ENCODE measurements at regions not wholly inside any gene's neighbourhood (a gene's known extent, or its start where the extent isn't known, plus 50 kb on each side); places are given as distances from the start of the nearest gene placed in this dataset.

- no peak for ATAC-seq
- intact Hi-C loops (cut with DNase I), result no loop called here
- no peak for DNase-seq (ENCODE audit: missing footprints)
Observed at GRCh38 chr6:63371104-63371715, 51.4 kb upstream of the LGSN start.

- DNase-seq (ENCODE audit: missing footprints) (no peak), ATAC-seq (no peak)
- intact Hi-C loops (cut with DNase I), result no loop called here
Observed at GRCh38 chr6:63372951-63373533, 53.3 kb upstream of the LGSN start.

GRCh38 chr6:63389191-63389844 lies 69.5 kb upstream of the LGSN start:
- no peak for DNase-seq (ENCODE audit: missing footprints)
- ATAC-seq, result no peak
- intact Hi-C loops (cut with DNase I), result no loop called here

DNA sequence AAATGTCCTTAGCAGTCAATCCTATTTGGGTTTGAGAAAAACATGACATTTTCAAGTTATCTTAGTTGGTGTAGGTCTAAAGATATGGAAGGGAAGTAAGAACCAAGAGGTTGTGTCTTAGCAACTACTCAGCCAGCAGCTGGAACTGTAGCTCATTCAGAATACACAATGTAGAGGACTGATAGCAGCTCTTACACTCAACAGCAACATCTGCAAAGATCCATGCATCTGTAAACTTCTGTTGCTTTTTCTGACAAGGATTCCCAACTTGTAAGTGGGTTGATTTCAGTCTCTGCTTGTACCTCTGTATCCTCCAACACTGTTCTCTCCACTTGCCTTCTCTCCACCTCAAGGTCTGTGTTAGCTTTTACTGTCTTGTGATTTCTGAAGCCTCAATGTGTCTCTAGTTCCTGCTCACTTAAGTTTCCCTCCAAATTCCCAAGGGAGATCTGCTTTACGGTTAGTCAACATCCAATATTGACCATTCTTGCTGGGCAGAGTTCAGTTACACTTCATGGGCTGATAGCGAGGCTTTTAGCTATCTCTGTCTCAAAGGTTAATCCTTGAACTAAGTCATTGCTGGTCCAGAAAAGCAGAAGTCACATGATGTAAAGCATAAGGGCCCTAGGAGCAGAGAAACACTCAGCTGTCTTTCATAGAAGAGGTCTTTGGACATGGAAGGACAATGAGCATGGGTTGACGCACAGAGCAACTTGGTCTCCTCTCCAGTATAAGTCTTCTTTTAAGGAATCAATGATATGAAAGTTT lies 71.6 kb upstream of the LGSN start:
- DNase-seq (ENCODE audit: missing footprints), result no peak
- no peak for ATAC-seq
- intact Hi-C loops (cut with DNase I), result no loop called here

GRCh38 chr6:63392092-63392724 lies 72.4 kb upstream of the LGSN start:
- intact Hi-C loops (cut with DNase I), result no loop called here
- ATAC-seq, result no peak
- DNase-seq (ENCODE audit: missing footprints), result no peak

DNA sequence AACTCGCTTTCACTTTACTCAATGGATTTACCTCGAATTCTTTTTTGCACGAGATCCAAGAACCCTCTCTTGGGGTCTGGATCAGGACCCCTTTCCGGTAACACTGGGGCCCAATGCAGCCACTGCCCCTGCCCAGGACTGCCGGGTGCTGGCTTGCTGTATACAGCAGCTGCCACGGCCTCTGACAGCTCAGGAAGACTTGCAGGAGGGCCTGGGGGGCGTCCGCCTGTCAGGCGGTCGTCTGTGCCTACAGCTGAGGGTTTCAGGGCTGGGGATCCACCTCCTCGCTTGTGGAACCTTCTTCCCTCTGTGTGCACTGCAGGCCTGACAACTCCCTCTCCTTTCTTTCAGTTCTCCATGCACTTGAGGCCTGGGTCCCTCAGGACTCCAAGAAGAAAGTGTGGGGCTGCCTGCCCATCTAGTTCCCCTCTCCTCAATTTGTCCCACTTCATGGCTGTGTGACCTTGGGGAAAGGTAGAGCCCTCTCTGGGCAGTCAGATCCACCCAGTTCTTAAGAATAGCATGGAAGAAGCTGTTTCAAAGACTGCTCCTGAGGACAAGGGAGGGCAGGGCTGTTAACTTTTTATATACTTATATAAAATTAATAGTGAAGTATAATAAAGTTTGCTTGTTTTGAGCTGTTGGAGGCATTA lies 75.0 kb upstream of the LGSN start:
- intact Hi-C loops (cut with DNase I), result no loop called here
- DNase-seq (ENCODE audit: missing footprints) (no peak), ATAC-seq (no peak)

DNA sequence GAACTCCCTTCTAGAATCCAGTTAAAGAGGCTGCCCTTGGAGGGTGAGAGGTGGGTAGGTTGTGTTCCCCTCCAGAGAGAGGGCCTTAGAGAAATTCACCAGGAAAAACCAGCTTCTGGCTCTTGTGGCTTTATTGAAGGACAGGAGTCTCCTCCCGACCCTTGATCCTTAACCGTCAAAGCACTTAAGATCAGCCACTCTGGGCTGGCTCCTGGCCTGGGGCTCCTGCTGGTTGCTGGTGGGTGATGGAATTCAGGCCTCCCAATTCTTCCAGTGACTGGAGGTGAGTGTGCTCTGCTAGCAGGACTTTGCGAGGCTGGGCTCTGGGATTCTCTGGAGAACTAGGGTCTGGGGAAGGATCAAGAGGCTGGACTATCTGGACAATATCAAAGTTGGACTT lies 75.6 kb upstream of the LGSN start:
- ATAC-seq, result no peak
- intact Hi-C loops (cut with DNase I), result no loop called here
- no peak for DNase-seq (ENCODE audit: missing footprints)

GRCh38 chr6:63403725-63404124 lies 83.9 kb upstream of the LGSN start:
- ATAC-seq, result no peak
- no peak for DNase-seq (ENCODE audit: missing footprints)
- intact Hi-C loops (cut with DNase I), result no loop called here

GRCh38 chr6:63410435-63411426 lies 90.9 kb upstream of the LGSN start:
- DNase-seq (ENCODE audit: missing footprints) (no peak), ATAC-seq (no peak)
- intact Hi-C loops (cut with DNase I), result no loop called here

DNA sequence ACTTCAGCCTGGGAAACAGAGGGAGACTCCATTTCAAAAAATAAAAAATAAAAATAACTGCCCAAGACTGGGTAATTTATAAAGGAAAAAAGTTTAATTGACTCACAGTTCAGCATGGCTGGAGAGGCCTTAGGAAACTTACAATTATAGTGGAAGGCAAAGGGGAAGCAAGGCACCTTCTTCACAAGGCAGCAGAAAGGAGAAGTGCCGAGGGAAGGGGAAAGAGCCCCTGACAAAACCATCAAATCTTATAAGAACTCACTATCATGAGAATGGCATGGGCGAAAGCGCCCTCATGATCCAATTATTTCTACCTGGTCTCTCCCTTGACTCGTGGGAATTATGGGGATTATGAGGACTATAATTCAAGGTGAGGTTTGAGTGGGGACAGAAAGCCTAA lies 95.5 kb upstream of the LGSN start:
- intact Hi-C loops (cut with DNase I), result no loop called here
- ATAC-seq, result no peak

GRCh38 chr6:63418741-63419140 lies 99.0 kb upstream of the LGSN start:
- DNase-seq (ENCODE audit: missing footprints) (no peak), ATAC-seq (no peak)
- intact Hi-C loops (cut with DNase I), result no loop called here

More for the DNA sequence above, 95.5 kb upstream of the LGSN start:
- DNase-seq (ENCODE audit: missing footprints), result no peak

DNA sequence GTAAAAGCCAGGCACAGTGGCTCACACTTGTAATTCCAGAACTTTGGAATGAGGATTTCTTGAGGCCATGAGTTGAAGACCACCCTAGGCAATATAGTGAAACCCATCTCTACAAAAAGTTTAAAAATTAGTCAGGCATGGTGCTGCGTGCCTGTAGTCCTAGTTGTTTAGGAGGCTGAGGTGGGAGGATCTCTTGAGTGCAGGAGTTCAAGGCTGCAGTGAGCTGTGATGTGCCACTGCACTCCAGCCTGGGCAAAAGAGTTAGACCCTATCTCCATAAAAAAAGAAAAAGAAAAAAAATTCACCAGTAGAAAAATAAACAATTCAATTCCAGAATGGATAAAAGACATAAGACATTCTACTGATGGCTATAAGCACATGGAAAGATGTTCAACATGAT lies 104.9 kb upstream of the LGSN start:
- DNase-seq (ENCODE audit: missing footprints), result no peak
- no peak for ATAC-seq
- intact Hi-C loops (cut with DNase I), result no loop called here

GRCh38 chr6:63425493-63425892 lies 105.7 kb upstream of the LGSN start:
- intact Hi-C loops (cut with DNase I), result no loop called here
- ATAC-seq, result no peak
- DNase-seq (ENCODE audit: missing footprints), result no peak

GRCh38 chr6:63426844-63427243 lies 107.1 kb upstream of the LGSN start:
- intact Hi-C loops (cut with DNase I), result no loop called here
- no peak for ATAC-seq
- no peak for DNase-seq (ENCODE audit: missing footprints)

- no peak for ATAC-seq
- intact Hi-C loops (cut with DNase I), result no loop called here
Observed at GRCh38 chr6:63427951-63428350, 108.2 kb upstream of the LGSN start.

GRCh38 chr6:63430985-63431519 lies 111.3 kb upstream of the LGSN start:
- intact Hi-C loops (cut with DNase I), result no loop called here
- DNase-seq (ENCODE audit: missing footprints), result no peak
- ATAC-seq, result no peak

More at GRCh38 chr6:63427951-63428350, 108.2 kb upstream of the LGSN start:
- no peak for DNase-seq (ENCODE audit: missing footprints)

DNA sequence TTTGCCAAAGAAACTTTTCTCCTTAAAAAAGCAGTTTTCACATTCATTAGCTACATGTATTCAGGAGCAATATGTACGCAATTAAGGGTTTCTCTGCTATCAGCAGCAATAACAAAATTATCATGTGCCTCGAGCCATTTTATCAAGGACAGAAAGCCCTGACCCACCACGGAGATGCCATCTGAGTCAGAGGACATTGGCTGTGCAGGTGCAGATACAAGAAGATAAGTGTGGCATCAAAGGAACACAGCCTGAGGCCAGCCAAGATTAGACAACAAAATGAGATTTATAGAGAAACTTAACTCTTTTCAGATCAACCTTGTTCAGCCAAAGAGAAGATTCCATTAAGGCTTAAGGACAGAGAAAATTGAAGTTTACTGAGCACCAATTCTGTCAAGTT lies 115.2 kb upstream of the LGSN start:
- DNase-seq (ENCODE audit: missing footprints), result no peak
- ATAC-seq, result no peak
- intact Hi-C loops (cut with DNase I), result no loop called here

GRCh38 chr6:63436356-63436755 lies 116.6 kb upstream of the LGSN start:
- intact Hi-C loops (cut with DNase I), result no loop called here
- no peak for ATAC-seq
- no peak for DNase-seq (ENCODE audit: missing footprints)

Data from Right ventricle myocardium inferior (tissue), 1 donor.